ENCODE measurements at regions not wholly inside any gene's neighbourhood (a gene's known extent, or its start where the extent isn't known, plus 50 kb on each side); places are given as distances from the start of the nearest gene placed in this dataset.

GRCh38 chr6:4653141-4653540 is 123.1 kb upstream of the CDYL start:
- TF ChIP-seq EZH2 (IDR thresholded peaks at IDR 0.05; ENCODE audit: insufficient read depth, poor library complexity, severe bottlenecking) (no peak), EZH2phosphoT487 (IDR thresholded peaks at IDR 0.05; ENCODE audit: insufficient read depth, low read depth) (no peak)

Measured in GM23248 (cell line).